Keratinocyte (primary cell): ENCODE measurements at regions not wholly inside any gene's neighbourhood (a gene's known extent, or its start where the extent isn't known, plus 50 kb on each side); places are given as distances from the start of the nearest gene placed in this dataset.

Source experiments
- DNase-seq: peaks from one replicate; pipeline ENCODE4 v3.0.0-alpha.2; 2011; ENCODE audit warnings: low read depth, missing footprints, low spot score
- FAIRE-seq: peaks from 2 replicates; lab custom pipeline; 2011; peaks lifted over from hg19 to GRCh38; lab: Jason Lieb, UNC
- H2AFZ ChIP-seq: 2 replicates; pipeline ENCODE4 v1.6.0; 2012; ENCODE audit warnings: low read length, control low read depth, inconsistent platforms; ENCODE audit not compliant: control insufficient read depth
- H3K27ac ChIP-seq: 2 replicates; pipeline ENCODE4 v1.5.1; 2011; ENCODE audit warnings: low read length; ENCODE audit not compliant: control insufficient read depth, insufficient read depth
- H3K27me3 ChIP-seq: 3 replicates; pipeline ENCODE4 v1.6.0; 2011; ENCODE audit warnings: low read length; ENCODE audit not compliant: control insufficient read depth, insufficient read depth; ENCODE audit errors: extremely low read depth
- H3K36me3 ChIP-seq, 2 experiments: 2 replicates in 1 of 2; 3 replicates in 1 of 2; pipeline ENCODE4 v1.5.1; 2011; ENCODE audit warnings: low read length in 2 of 2, mild to moderate bottlenecking in 1 of 2; ENCODE audit not compliant: control insufficient read depth in 2 of 2, insufficient read depth in 2 of 2; ENCODE audit errors: extremely low read depth in 1 of 2
- H3K4me1 ChIP-seq: 3 replicates; pipeline ENCODE4 v1.5.1; 2011; ENCODE audit warnings: low read length; ENCODE audit not compliant: control insufficient read depth, insufficient read depth; ENCODE audit errors: extremely low read depth
- H3K4me2 ChIP-seq: 3 replicates; pipeline ENCODE4 v1.6.0; 2011; ENCODE audit warnings: low read depth, low read length; ENCODE audit not compliant: control insufficient read depth, insufficient read depth; ENCODE audit errors: extremely low read depth
- H3K4me3 ChIP-seq, 3 experiments: fragments of 200-600 bp in 1 of 3; sonication (generic) in 1 of 3; 2 replicates in 2 of 3; 3 replicates in 1 of 3; pipeline ENCODE4 v1.5.1; 2011 to 2016; ENCODE audit warnings: low read length in 3 of 3, mild to moderate bottlenecking in 3 of 3, control low read depth in 2 of 3, inconsistent platforms in 1 of 3, low read depth in 1 of 3, mixed read lengths in 1 of 3, mixed run types in 1 of 3, moderate library complexity in 1 of 3; ENCODE audit not compliant: control insufficient read depth in 2 of 3, insufficient read depth in 2 of 3; ENCODE audit errors: extremely low read depth in 1 of 3
- H3K79me2 ChIP-seq: 2 replicates; pipeline ENCODE4 v1.6.0; 2012; ENCODE audit warnings: low read length; ENCODE audit not compliant: control insufficient read depth, insufficient read depth
- H3K9ac ChIP-seq: 3 replicates; pipeline ENCODE4 v1.6.0; 2011; ENCODE audit warnings: low read length; ENCODE audit not compliant: control insufficient read depth, insufficient read depth; ENCODE audit errors: extremely low read depth
- H3K9me1 ChIP-seq: 3 replicates; pipeline ENCODE4 v1.6.0; 2011; ENCODE audit warnings: low read length; ENCODE audit not compliant: control insufficient read depth, insufficient read depth; ENCODE audit errors: extremely low read depth
- H3K9me3 ChIP-seq: 2 replicates; pipeline ENCODE4 v1.5.1; 2012; ENCODE audit warnings: low read depth, low read length; ENCODE audit not compliant: control insufficient read depth
- H4K20me1 ChIP-seq: 3 replicates; pipeline ENCODE4 v1.6.0; 2011; ENCODE audit warnings: low read length; ENCODE audit not compliant: control insufficient read depth, insufficient read depth; ENCODE audit errors: extremely low read depth
- CTCF ChIP-seq, 3 experiments: IDR thresholded peaks in 1 of 3; conservative IDR thresholded peaks in 1 of 3; optimal IDR thresholded peaks in 1 of 3; 2 replicates in 2 of 3; 3 replicates in 1 of 3; pipeline versions ENCODE3 to v1.5.1; 2011; ENCODE audit warnings: low read length in 3 of 3, mild to moderate bottlenecking in 3 of 3, moderate library complexity in 2 of 3, control low read depth in 1 of 3, inconsistent platforms in 1 of 3; ENCODE audit not compliant: insufficient read depth in 2 of 3; ENCODE audit errors: extremely low read depth in 1 of 3
- EZH2 ChIP-seq: IDR thresholded peaks from one replicate; pipeline ENCODE4 v1.6.1; 2012; ENCODE audit warnings: inconsistent platforms, mild to moderate bottlenecking, low read length, moderate library complexity
- dilution Hi-C: fragments of 300-500 bp; cut with MboI; formaldehyde crosslinking; loops from one replicate; pipeline ENCODE4 v1.7.0; 2020; ENCODE audit warnings: low sequenced_read_pairs; ENCODE audit not compliant: extremely low pct_ligation_motif_present

GRCh38 chr3:76679541-76679940 lies 360.4 kb upstream of the ROBO2 start:
- no peak overlapping the region for H3K27ac ChIP-seq
- H2AFZ ChIP-seq, result no peak overlapping the region
- H3K9me1 ChIP-seq, result no peaks in the 10 kb centered on the region
- H3K4me2 ChIP-seq, result no peak overlapping the region
- H3K36me3 ChIP-seq, result no peaks in the 10 kb centered on the region
- no peaks in the 10 kb centered on the region for H3K4me1 ChIP-seq
- no peaks in the 10 kb centered on the region for H3K27me3 ChIP-seq
- no peak overlapping the region for H3K9ac ChIP-seq
- no peaks in the 10 kb centered on the region for H3K79me2 ChIP-seq
- no peak for TF ChIP-seq EZH2
- dilution Hi-C loops, result no loop called here
- FAIRE-seq, result no peak
- H4K20me1 ChIP-seq, result no peaks in the 10 kb centered on the region
- H3K4me3 ChIP-seq, result no peak overlapping the region
- H3K9me3 ChIP-seq, result no peaks in the 10 kb centered on the region
- no peak for DNase-seq

GRCh38 chr3:76683256-76683655 lies 356.6 kb upstream of the ROBO2 start:
- no peaks in the 10 kb centered on the region for H3K27me3 ChIP-seq
- no peak overlapping the region for H2AFZ ChIP-seq
- no peaks in the 10 kb centered on the region for H3K9me1 ChIP-seq
- no peaks in the 10 kb centered on the region for H3K9me3 ChIP-seq
- dilution Hi-C loops, result no loop called here
- no peaks in the 10 kb centered on the region for H4K20me1 ChIP-seq
- no peaks in the 10 kb centered on the region for H3K79me2 ChIP-seq
- no peak overlapping the region for H3K4me3 ChIP-seq
- H3K4me1 ChIP-seq, result no peaks in the 10 kb centered on the region
- H3K27ac ChIP-seq, result no peak overlapping the region
- FAIRE-seq (no peak), DNase-seq (no peak)
- TF ChIP-seq EZH2, result no peak
- no peak for TF ChIP-seq CTCF (optimal IDR thresholded peaks at IDR 0.05 in 1 of 3, IDR thresholded peaks at IDR 0.05 in 1 of 3, conservative IDR thresholded peaks at IDR 0.05 in 1 of 3; ENCODE audit: extremely low read depth in 1 of 3, insufficient read depth in 2 of 3, low read length in 3 of 3)
- H3K36me3 ChIP-seq, result no peaks in the 10 kb centered on the region
- H3K9ac ChIP-seq, result no peak overlapping the region
- H3K4me2 ChIP-seq, result no peak overlapping the region

- H3K27me3 ChIP-seq, result no peaks in the 10 kb centered on the region
- FAIRE-seq (no peak), DNase-seq (no peak)
- no peaks in the 10 kb centered on the region for H3K9me3 ChIP-seq
- no peaks in the 10 kb centered on the region for H3K79me2 ChIP-seq
- H4K20me1 ChIP-seq, result no peaks in the 10 kb centered on the region
- H3K27ac ChIP-seq, result no peak overlapping the region
- H3K4me2 ChIP-seq, result no peak overlapping the region
- H3K9me1 ChIP-seq, result no peaks in the 10 kb centered on the region
- H3K4me3 ChIP-seq, result no peak overlapping the region
- TF ChIP-seq CTCF (optimal IDR thresholded peaks at IDR 0.05 in 1 of 3, IDR thresholded peaks at IDR 0.05 in 1 of 3, conservative IDR thresholded peaks at IDR 0.05 in 1 of 3; ENCODE audit: extremely low read depth in 1 of 3, insufficient read depth in 2 of 3, low read length in 3 of 3), result no peak
- TF ChIP-seq EZH2, result no peak
- H2AFZ ChIP-seq, result no peak overlapping the region
- no peaks in the 10 kb centered on the region for H3K36me3 ChIP-seq
- dilution Hi-C loops, result no loop called here
- H3K4me1 ChIP-seq, result no peaks in the 10 kb centered on the region
- H3K9ac ChIP-seq, result no peak overlapping the region
Observed at GRCh38 chr3:76684946-76685345, 355.0 kb upstream of the ROBO2 start.
